Right atrium auricular region (tissue), 2 donors: ENCODE measurements at regions not wholly inside any gene's neighbourhood (a gene's known extent, or its start where the extent isn't known, plus 50 kb on each side); places are given as distances from the start of the nearest gene placed in this dataset.
"Not testable (repeated sequence)": the region's sequence is repeated elsewhere in the genome, so short reads cannot be mapped to it uniquely, and the experiment has no call there.

Source experiments
- DNase-seq: peaks from one replicate; pipeline ENCODE4 v3.0.0-alpha.2; 2019; ENCODE audit warnings: low spot score
- H3K27ac ChIP-seq, 2 donors: fragments of 200-600 bp; sonication (generic); 1 replicate in 1 of 2; 2 replicates in 1 of 2; pipeline ENCODE4 v1.5.1; 2016 to 2019
- H3K27me3 ChIP-seq, 2 donors: fragments of 200-600 bp; sonication (generic); one replicate each; pipeline versions ENCODE4 v1.5.1 to v1.6.0; 2017 to 2019
- H3K36me3 ChIP-seq: fragments of 200-600 bp; sonication (generic); one replicate; pipeline ENCODE4 v1.5.1; 2016
- H3K4me1 ChIP-seq, 2 donors: fragments of 200-600 bp; sonication (generic); one replicate each; pipeline versions ENCODE4 v1.5.1 to v1.6.0; 2017 to 2019
- H3K4me3 ChIP-seq, 2 donors: fragments of 200-600 bp; sonication (generic); 1 replicate in 1 of 2; 2 replicates in 1 of 2; pipeline ENCODE4 v1.5.1; 2017 to 2019; ENCODE audit warnings: mild to moderate bottlenecking in 1 of 2, moderate library complexity in 1 of 2
- H3K9me3 ChIP-seq, 2 donors: fragments of 200-600 bp; sonication (generic); one replicate each; pipeline ENCODE4 v1.5.1; 2019
- microRNA-seq, 2 donors: library from miRNA; unstranded; fragments of <30 nt; microRNA quantifications; one replicate each; pipeline ENCODE4, GENCODE V29; 2016 to 2017; ENCODE audit warnings: borderline number of aligned reads in 2 of 2, borderline replicate concordance in 1 of 2
- TF ChIP-seq, protein P1 (sequence below), 2 donors: fragments of 200-600 bp; sonication (generic); IDR thresholded peaks; one replicate each; pipeline ENCODE4 v1.5.1; 2019; ENCODE audit warnings: antibody characterized with exemption in 2 of 2

GRCh38 chr4:9709724-9710123 lies 71.7 kb upstream of the DRD5 start:
- Histone ChIP-seq H3K36me3 (no peaks in the 10 kb centered on the region), H3K9me3 (no peaks in the 10 kb centered on the region), H3K27ac (no peak overlapping the region), H3K4me1 (no peaks in the 10 kb centered on the region), H3K27me3 (no peaks in the 10 kb centered on the region), H3K4me3 (no peak overlapping the region)
- no peak for DNase-seq
- TF ChIP-seq, protein P1, sequence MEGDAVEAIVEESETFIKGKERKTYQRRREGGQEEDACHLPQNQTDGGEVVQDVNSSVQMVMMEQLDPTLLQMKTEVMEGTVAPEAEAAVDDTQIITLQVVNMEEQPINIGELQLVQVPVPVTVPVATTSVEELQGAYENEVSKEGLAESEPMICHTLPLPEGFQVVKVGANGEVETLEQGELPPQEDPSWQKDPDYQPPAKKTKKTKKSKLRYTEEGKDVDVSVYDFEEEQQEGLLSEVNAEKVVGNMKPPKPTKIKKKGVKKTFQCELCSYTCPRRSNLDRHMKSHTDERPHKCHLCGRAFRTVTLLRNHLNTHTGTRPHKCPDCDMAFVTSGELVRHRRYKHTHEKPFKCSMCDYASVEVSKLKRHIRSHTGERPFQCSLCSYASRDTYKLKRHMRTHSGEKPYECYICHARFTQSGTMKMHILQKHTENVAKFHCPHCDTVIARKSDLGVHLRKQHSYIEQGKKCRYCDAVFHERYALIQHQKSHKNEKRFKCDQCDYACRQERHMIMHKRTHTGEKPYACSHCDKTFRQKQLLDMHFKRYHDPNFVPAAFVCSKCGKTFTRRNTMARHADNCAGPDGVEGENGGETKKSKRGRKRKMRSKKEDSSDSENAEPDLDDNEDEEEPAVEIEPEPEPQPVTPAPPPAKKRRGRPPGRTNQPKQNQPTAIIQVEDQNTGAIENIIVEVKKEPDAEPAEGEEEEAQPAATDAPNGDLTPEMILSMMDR (IDR thresholded peaks at IDR 0.05), result no peak

DNA sequence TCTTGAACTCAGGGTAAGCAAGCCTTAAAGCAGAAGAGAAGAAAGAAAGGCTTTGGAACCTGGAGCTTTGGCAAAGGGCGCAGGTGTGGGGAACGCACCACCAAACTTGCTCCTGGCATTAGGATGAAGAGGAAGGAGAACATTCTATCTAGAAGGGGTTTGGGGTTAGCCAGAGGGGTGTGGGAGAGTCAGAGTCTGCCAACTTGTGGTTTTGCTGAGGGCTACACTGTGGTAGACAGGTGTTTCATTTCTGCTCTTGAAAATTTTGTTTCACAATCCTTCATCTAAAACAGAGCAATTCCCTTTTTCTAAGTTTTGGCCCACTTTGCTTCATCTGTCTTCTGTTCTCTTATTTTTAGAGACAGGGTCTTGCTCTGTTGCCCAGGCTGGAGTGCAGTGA lies 66.2 kb upstream of the DRD5 start:
- not testable (repeated sequence) for H3K4me3 ChIP-seq, H3K36me3 ChIP-seq, H3K4me1 ChIP-seq, H3K9me3 ChIP-seq, H3K27ac ChIP-seq, DNase-seq, H3K27me3 ChIP-seq

DNA sequence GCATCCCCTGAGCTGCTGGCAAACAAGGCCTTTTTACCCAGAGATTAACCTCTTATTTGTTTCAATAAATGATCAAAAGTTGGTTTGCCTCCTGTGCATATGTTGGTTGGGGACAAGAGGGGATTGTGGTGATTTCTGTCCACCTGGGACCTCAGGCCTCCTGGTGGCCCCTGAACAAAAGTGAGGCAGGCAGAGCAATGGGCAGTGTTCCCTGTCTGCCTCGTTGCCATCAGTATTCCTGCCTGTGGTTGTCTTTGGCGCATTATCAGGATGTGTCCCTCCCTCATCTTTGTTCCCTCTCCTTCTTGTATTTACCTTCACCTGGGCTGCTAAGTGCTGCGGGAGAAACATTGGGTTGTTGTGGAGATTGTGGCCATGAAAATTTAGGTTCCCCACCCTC lies 65.3 kb upstream of the DRD5 start:
- no peaks in the 10 kb centered on the region for H3K9me3 ChIP-seq
- H3K36me3 ChIP-seq, result no peaks in the 10 kb centered on the region
- no peak overlapping the region for H3K4me3 ChIP-seq
- H3K4me1 ChIP-seq, result no peaks in the 10 kb centered on the region
- no peaks in the 10 kb centered on the region for H3K27me3 ChIP-seq
- DNase-seq, result no peak
- TF ChIP-seq, protein P1 (IDR thresholded peaks at IDR 0.05), result no peak
- H3K27ac ChIP-seq, result no peak overlapping the region

DNA sequence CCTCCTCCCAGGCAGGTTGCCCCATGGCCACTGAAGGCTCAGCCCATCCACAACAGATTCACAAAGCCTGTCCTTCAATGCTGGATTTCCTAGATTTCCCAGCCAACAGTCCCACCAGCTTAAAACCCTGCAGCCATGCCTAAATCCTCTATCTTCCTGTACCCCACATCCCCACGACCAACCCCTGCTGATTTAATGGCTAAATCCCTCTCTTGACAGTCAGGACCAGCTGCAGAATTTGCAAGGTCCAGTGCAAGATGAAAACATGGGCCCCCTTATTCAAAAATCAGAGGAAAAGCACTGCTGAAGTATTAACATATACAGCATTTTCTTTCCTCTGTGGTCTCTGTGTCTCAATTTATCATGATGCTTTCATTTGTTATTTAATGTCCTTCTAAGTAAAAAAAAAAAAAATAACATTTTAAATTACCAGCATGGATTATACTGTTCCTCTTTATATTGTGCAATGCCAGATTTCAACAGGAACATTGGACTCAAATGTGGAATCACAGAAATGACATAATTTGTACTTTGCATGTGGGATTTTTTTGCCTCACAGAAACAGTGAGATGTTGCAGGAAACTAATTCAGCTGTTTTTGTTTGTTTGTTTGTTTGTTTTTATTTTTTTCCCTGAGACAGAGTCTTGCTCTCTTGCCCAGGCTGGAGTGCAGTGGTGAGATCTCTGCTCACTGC lies 63.0 kb upstream of the DRD5 start:
- H3K9me3 ChIP-seq, H3K27me3 ChIP-seq, H3K27ac ChIP-seq, H3K4me1 ChIP-seq, H3K4me3 ChIP-seq, H3K36me3 ChIP-seq, DNase-seq: not testable (repeated sequence)

DNA sequence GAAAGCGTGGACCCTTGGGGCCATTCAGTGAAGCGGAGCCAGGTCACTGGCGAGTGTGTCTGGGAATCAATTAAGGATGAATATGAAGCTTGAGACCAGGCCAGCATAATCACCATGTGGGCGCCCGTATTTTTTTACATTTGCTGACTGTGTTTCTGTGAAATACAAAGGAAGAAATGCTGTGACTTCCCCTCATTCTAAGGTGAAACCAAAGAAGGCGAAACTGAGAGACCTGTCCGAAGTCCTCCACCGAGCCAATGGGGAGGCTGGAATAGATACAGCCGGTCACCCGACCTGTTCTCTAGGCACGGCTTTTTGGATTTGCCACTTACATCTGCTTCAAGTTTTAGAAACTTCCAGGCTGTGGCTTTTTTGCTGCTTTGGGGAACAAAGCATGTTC lies 59.3 kb upstream of the DRD5 start:
- not testable (repeated sequence) for H3K27ac ChIP-seq, H3K4me1 ChIP-seq, DNase-seq, H3K27me3 ChIP-seq, H3K9me3 ChIP-seq, H3K36me3 ChIP-seq, H3K4me3 ChIP-seq

Small RNA genes lying in the stretch of these regions (microRNA-seq; reads per million reads assigned to microRNA genes)
- 0 reads per million in 2 donors for gene MIR548I2
